ENCODE measurements at regions not wholly inside any gene's neighbourhood (a gene's known extent, or its start where the extent isn't known, plus 50 kb on each side); places are given as distances from the start of the nearest gene placed in this dataset.

DNA sequence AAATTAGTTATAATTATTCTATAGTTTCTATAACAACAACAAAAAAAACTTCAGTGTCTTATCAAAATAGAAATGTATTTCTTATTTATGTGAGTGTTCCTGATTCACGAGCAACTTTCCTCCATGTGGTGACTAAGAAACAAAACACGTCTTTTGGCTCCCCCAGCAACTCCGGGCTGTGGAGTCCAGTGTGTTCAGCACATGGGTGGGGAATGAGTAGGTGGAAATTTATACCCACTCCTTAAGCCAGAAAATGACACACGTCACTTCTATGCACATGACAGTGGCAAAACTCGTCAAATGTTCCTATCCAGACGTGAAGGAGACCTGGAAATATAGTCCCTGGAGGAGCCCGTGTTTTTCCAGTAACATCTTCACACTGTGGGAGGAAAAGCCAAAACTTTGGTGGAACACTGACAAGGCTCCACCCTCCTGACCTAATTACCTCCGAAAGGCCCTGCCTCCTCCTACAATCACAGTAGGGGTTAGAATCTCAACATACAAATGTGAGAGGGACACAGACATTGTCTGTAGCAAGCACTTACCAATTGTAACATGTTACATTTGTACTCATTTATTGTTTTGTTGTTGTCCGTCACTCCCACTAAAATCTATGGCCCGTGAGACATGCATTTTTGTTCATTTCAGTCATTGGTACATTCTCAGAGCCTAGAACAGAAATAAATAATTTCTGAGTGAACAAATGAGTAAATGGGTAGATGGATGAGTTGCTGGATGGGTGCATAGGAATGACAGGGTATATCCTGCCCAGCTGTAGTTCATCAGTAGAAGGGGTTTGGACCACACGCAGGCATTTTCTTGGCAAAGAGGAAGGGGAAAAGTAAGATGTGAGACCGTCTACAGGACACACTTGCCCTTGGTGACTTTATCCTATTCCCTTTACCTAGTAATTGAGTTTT is 605.8 kb upstream of the TENM3 start:
- H3K27ac ChIP-seq (ENCODE audit: low read depth, low read length) = no peak overlapping the region
- no peaks in the 10 kb centered on the region for H3K9me3 ChIP-seq (ENCODE audit: control insufficient read depth in 1 of 2, low read length in 2 of 2)
- H3K4me3 ChIP-seq (ENCODE audit: low read depth in 1 of 2, low read length in 2 of 2) = no peak overlapping the region
- H3K4me1 ChIP-seq (ENCODE audit: control insufficient read depth in 1 of 2, insufficient read depth in 2 of 2, low read length in 2 of 2) = no peaks in the 10 kb centered on the region
- no peak overlapping the region for H3K9ac ChIP-seq (ENCODE audit: low read depth in 1 of 2, low read length in 2 of 2)
- no peaks in the 10 kb centered on the region for H3K27me3 ChIP-seq (ENCODE audit: control insufficient read depth in 1 of 2, insufficient read depth in 2 of 2, low read length in 2 of 2)
- H3K36me3 ChIP-seq (ENCODE audit: control insufficient read depth in 1 of 2, insufficient read depth in 2 of 2, low read length in 2 of 2) = no peaks in the 10 kb centered on the region

GRCh38 chr4:181643466-181643865 is 599.7 kb upstream of the TENM3 start:
- Histone ChIP-seq H3K36me3 (ENCODE audit: control insufficient read depth in 1 of 2, insufficient read depth in 2 of 2, low read length in 2 of 2) (no peaks in the 10 kb centered on the region), H3K27me3 (ENCODE audit: control insufficient read depth in 1 of 2, insufficient read depth in 2 of 2, low read length in 2 of 2) (no peaks in the 10 kb centered on the region), H3K27ac (ENCODE audit: low read depth, low read length) (no peak overlapping the region), H3K9me3 (ENCODE audit: control insufficient read depth in 1 of 2, low read length in 2 of 2) (no peaks in the 10 kb centered on the region), H3K4me1 (ENCODE audit: control insufficient read depth in 1 of 2, insufficient read depth in 2 of 2, low read length in 2 of 2) (no peaks in the 10 kb centered on the region), H3K4me3 (ENCODE audit: low read depth in 1 of 2, low read length in 2 of 2) (no peak overlapping the region), H3K9ac (ENCODE audit: low read depth in 1 of 2, low read length in 2 of 2) (no peak overlapping the region)

DNA sequence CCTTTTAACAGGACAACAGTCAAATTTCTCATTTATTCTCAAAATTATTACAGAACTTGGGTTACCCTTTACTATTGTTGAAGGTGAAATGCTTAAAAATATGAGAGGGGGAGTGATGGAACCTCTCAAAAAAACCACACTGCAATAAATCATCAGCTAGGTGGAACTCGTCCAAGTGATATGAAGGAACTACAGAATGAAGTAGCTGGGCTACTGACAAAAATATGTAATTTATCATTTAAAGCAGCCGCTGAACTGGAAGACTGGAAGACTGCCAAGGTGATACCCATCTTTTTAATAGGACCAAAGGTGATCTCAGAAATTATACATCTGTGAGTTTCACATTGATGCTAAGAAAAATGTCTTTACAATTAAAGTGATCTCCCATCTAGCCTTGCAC is 597.7 kb upstream of the TENM3 start:
- no peak overlapping the region for H3K27ac ChIP-seq (ENCODE audit: low read depth, low read length)
- no peak overlapping the region for H3K9ac ChIP-seq (ENCODE audit: low read depth in 1 of 2, low read length in 2 of 2)
- H3K9me3 ChIP-seq (ENCODE audit: control insufficient read depth in 1 of 2, low read length in 2 of 2) = no peaks in the 10 kb centered on the region
- no peaks in the 10 kb centered on the region for H3K36me3 ChIP-seq (ENCODE audit: control insufficient read depth in 1 of 2, insufficient read depth in 2 of 2, low read length in 2 of 2)
- H3K27me3 ChIP-seq (ENCODE audit: control insufficient read depth in 1 of 2, insufficient read depth in 2 of 2, low read length in 2 of 2) = no peaks in the 10 kb centered on the region
- H3K4me1 ChIP-seq (ENCODE audit: control insufficient read depth in 1 of 2, insufficient read depth in 2 of 2, low read length in 2 of 2) = no peaks in the 10 kb centered on the region
- no peak overlapping the region for H3K4me3 ChIP-seq (ENCODE audit: low read depth in 1 of 2, low read length in 2 of 2)

- H3K4me1 ChIP-seq (ENCODE audit: control insufficient read depth in 1 of 2, insufficient read depth in 2 of 2, low read length in 2 of 2) = no peaks in the 10 kb centered on the region
- H3K27me3 ChIP-seq (ENCODE audit: control insufficient read depth in 1 of 2, insufficient read depth in 2 of 2, low read length in 2 of 2) = no peaks in the 10 kb centered on the region
- H3K27ac ChIP-seq (ENCODE audit: low read depth, low read length) = no peak overlapping the region
- no peak overlapping the region for H3K4me3 ChIP-seq (ENCODE audit: low read depth in 1 of 2, low read length in 2 of 2)
- H3K9ac ChIP-seq (ENCODE audit: low read depth in 1 of 2, low read length in 2 of 2) = no peak overlapping the region
- no peaks in the 10 kb centered on the region for H3K9me3 ChIP-seq (ENCODE audit: control insufficient read depth in 1 of 2, low read length in 2 of 2)
- H3K36me3 ChIP-seq (ENCODE audit: control insufficient read depth in 1 of 2, insufficient read depth in 2 of 2, low read length in 2 of 2) = no peaks in the 10 kb centered on the region
Measured at GRCh38 chr4:181646864-181647263, 596.3 kb upstream of the TENM3 start.

GRCh38 chr4:181647396-181648147 is 595.6 kb upstream of the TENM3 start:
- Histone ChIP-seq H3K4me3 (ENCODE audit: low read depth in 1 of 2, low read length in 2 of 2) (no peak overlapping the region), H3K27me3 (ENCODE audit: control insufficient read depth in 1 of 2, insufficient read depth in 2 of 2, low read length in 2 of 2) (no peaks in the 10 kb centered on the region), H3K9ac (ENCODE audit: low read depth in 1 of 2, low read length in 2 of 2) (no peak overlapping the region), H3K27ac (ENCODE audit: low read depth, low read length) (no peak overlapping the region), H3K9me3 (ENCODE audit: control insufficient read depth in 1 of 2, low read length in 2 of 2) (no peaks in the 10 kb centered on the region), H3K36me3 (ENCODE audit: control insufficient read depth in 1 of 2, insufficient read depth in 2 of 2, low read length in 2 of 2) (no peaks in the 10 kb centered on the region), H3K4me1 (ENCODE audit: control insufficient read depth in 1 of 2, insufficient read depth in 2 of 2, low read length in 2 of 2) (no peaks in the 10 kb centered on the region)

DNA sequence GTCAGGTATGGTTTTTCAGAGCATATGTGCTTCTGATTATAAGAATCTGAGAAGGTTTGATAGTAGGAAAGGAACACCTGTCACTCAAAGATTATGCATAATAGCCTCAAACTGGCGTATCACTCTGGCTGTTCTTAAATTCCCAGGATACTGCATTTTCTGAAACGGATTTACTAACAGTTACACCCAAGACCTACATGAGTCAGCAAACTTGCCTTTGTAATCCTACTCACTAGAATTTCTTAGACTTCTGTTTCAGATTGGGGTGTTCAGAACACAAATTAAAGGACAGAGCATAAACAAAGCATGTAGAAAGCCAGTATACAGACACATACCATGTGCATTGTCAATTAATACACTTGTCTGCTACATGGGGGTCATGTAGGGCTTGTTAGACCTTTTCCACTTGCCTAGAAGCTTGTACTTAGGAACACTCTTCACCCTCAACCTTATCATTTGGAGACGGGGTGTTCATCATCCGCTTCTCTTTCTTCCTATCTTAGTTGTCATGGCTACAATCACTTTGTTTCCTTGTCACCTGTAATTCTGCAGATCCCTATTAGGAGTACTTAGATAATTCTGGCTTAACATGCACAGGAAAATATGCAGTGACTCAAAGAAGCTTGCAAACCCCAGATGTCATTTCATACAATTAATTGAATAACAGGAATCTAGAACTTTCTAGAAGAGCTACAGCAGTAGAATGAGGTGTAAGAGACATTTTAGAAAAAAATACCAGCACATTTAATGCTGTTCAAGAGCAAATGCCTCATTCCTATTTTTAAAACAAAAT is 593.0 kb upstream of the TENM3 start:
- H3K27me3 ChIP-seq (ENCODE audit: control insufficient read depth in 1 of 2, insufficient read depth in 2 of 2, low read length in 2 of 2) = no peaks in the 10 kb centered on the region

GRCh38 chr4:181656748-181657147 is 586.5 kb upstream of the TENM3 start:
- no peak overlapping the region for H3K4me3 ChIP-seq (ENCODE audit: low read depth in 1 of 2, low read length in 2 of 2)
- no peaks in the 10 kb centered on the region for H3K27me3 ChIP-seq (ENCODE audit: control insufficient read depth in 1 of 2, insufficient read depth in 2 of 2, low read length in 2 of 2)
- no peaks in the 10 kb centered on the region for H3K36me3 ChIP-seq (ENCODE audit: control insufficient read depth in 1 of 2, insufficient read depth in 2 of 2, low read length in 2 of 2)
- H3K9ac ChIP-seq (ENCODE audit: low read depth in 1 of 2, low read length in 2 of 2) = no peak overlapping the region
- H3K27ac ChIP-seq (ENCODE audit: low read depth, low read length) = no peak overlapping the region
- H3K4me1 ChIP-seq (ENCODE audit: control insufficient read depth in 1 of 2, insufficient read depth in 2 of 2, low read length in 2 of 2) = no peaks in the 10 kb centered on the region
- no peaks in the 10 kb centered on the region for H3K9me3 ChIP-seq (ENCODE audit: control insufficient read depth in 1 of 2, low read length in 2 of 2)

More for the DNA sequence above, 593.0 kb upstream of the TENM3 start:
- no peaks in the 10 kb centered on the region for H3K36me3 ChIP-seq (ENCODE audit: control insufficient read depth in 1 of 2, insufficient read depth in 2 of 2, low read length in 2 of 2)
- H3K4me1 ChIP-seq (ENCODE audit: control insufficient read depth in 1 of 2, insufficient read depth in 2 of 2, low read length in 2 of 2) = no peaks in the 10 kb centered on the region
- H3K9ac ChIP-seq (ENCODE audit: low read depth in 1 of 2, low read length in 2 of 2) = no peak overlapping the region
- no peak overlapping the region for H3K4me3 ChIP-seq (ENCODE audit: low read depth in 1 of 2, low read length in 2 of 2)
- H3K27ac ChIP-seq (ENCODE audit: low read depth, low read length) = no peak overlapping the region
- H3K9me3 ChIP-seq (ENCODE audit: control insufficient read depth in 1 of 2, low read length in 2 of 2) = no peaks in the 10 kb centered on the region

DNA sequence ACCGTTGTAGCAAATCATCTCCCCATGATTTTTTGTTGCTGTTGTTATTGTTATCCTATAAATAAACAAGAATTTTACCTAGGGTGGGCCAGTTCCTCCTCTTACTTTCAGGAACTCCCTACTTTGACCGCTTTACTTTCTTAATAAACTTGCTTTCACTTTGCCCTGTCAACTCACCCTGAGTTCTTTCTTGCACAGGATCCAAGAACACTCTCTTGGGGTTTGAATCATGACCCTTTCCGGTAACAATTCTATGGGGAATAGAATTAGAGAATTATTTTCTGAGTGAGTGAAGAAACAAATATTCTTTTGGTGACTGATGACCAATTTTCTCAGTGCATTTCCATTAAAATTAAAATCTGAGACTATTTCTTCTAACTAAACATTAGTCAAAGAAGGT is 584.0 kb upstream of the TENM3 start:
- no peak overlapping the region for H3K27ac ChIP-seq (ENCODE audit: low read depth, low read length)

GRCh38 chr4:181659876-181660275 is 583.3 kb upstream of the TENM3 start:
- H3K27me3 ChIP-seq (ENCODE audit: control insufficient read depth in 1 of 2, insufficient read depth in 2 of 2, low read length in 2 of 2) = no peaks in the 10 kb centered on the region
- peaks cover 9% of the 10 kb centered on the region in 2 donors for H3K4me1 ChIP-seq (ENCODE audit: control insufficient read depth in 1 of 2, insufficient read depth in 2 of 2, low read length in 2 of 2)
- H3K9me3 ChIP-seq (ENCODE audit: control insufficient read depth in 1 of 2, low read length in 2 of 2) = no peaks in the 10 kb centered on the region
- no peak overlapping the region for H3K27ac ChIP-seq (ENCODE audit: low read depth, low read length)
- no peak overlapping the region for H3K4me3 ChIP-seq (ENCODE audit: low read depth in 1 of 2, low read length in 2 of 2)
- no peak overlapping the region for H3K9ac ChIP-seq (ENCODE audit: low read depth in 1 of 2, low read length in 2 of 2)
- no peaks in the 10 kb centered on the region for H3K36me3 ChIP-seq (ENCODE audit: control insufficient read depth in 1 of 2, insufficient read depth in 2 of 2, low read length in 2 of 2)

More for the DNA sequence above, 584.0 kb upstream of the TENM3 start:
- Histone ChIP-seq H3K9ac (ENCODE audit: low read depth in 1 of 2, low read length in 2 of 2) (no peak overlapping the region), H3K9me3 (ENCODE audit: control insufficient read depth in 1 of 2, low read length in 2 of 2) (no peaks in the 10 kb centered on the region), H3K4me1 (ENCODE audit: control insufficient read depth in 1 of 2, insufficient read depth in 2 of 2, low read length in 2 of 2) (peaks cover 9% of the 10 kb centered on the region in 2 donors), H3K36me3 (ENCODE audit: control insufficient read depth in 1 of 2, insufficient read depth in 2 of 2, low read length in 2 of 2) (no peaks in the 10 kb centered on the region), H3K27me3 (ENCODE audit: control insufficient read depth in 1 of 2, insufficient read depth in 2 of 2, low read length in 2 of 2) (no peaks in the 10 kb centered on the region), H3K4me3 (ENCODE audit: low read depth in 1 of 2, low read length in 2 of 2) (no peak overlapping the region)

DNA sequence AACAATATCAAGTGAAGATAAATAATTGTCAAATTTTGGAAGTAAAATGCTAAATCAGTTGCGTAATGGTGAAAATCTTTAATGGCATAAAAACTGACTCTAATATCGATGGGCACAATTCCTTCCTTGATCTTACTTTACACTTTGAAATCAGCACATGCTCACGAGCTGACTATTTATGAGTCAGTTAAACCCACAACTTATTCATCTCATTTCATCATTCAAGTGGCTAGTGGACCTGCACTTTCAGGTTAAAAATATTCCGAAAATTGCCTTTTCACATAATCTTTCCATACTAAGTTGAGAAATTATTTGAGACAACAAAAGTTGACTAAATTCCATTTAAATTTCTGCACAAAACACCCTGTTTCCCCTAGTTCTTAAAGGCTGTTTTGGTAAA is 582.1 kb upstream of the TENM3 start:
- Histone ChIP-seq H3K27me3 (ENCODE audit: control insufficient read depth in 1 of 2, insufficient read depth in 2 of 2, low read length in 2 of 2) (no peaks in the 10 kb centered on the region), H3K4me1 (ENCODE audit: control insufficient read depth in 1 of 2, insufficient read depth in 2 of 2, low read length in 2 of 2) (peaks cover 9% of the 10 kb centered on the region in 2 donors), H3K36me3 (ENCODE audit: control insufficient read depth in 1 of 2, insufficient read depth in 2 of 2, low read length in 2 of 2) (no peaks in the 10 kb centered on the region), H3K27ac (ENCODE audit: low read depth, low read length) (no peak overlapping the region), H3K4me3 (ENCODE audit: low read depth in 1 of 2, low read length in 2 of 2) (no peak overlapping the region), H3K9ac (ENCODE audit: low read depth in 1 of 2, low read length in 2 of 2) (no peak overlapping the region), H3K9me3 (ENCODE audit: control insufficient read depth in 1 of 2, low read length in 2 of 2) (no peaks in the 10 kb centered on the region)
